Astrocyte of the hippocampus (primary cell): ENCODE measurements at regions not wholly inside any gene's neighbourhood (a gene's known extent, or its start where the extent isn't known, plus 50 kb on each side); places are given as distances from the start of the nearest gene placed in this dataset.

ENCODE experiments used
- DNase-seq: peaks from one replicate; pipeline ENCODE4 v3.0.0; 2011; ENCODE audit warnings: low read depth, low spot score

DNA sequence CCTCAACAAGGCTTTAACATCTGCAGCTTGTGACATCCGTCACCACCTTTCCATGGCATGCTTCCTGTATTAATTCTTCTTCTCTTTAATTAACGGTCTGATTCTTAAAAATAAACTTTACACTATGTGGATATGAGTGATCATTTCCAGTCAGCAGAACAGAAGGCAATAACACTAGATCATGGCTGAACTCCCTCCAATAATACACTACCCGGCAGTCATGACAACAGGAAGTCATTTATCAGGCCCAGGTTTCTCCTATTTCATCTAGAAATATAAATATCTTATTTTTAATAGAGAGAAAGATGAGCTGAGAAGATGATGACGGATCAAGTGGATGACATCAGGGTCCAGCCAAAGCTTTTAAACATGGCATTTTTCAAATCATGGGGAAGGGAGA, 792.2 kb downstream of the SLC4A3 start:
- no peak for DNase-seq

GRCh38 chr2:220420820-220421219, 793.4 kb downstream of the SLC4A3 start:
- DNase-seq, result no peak

DNA sequence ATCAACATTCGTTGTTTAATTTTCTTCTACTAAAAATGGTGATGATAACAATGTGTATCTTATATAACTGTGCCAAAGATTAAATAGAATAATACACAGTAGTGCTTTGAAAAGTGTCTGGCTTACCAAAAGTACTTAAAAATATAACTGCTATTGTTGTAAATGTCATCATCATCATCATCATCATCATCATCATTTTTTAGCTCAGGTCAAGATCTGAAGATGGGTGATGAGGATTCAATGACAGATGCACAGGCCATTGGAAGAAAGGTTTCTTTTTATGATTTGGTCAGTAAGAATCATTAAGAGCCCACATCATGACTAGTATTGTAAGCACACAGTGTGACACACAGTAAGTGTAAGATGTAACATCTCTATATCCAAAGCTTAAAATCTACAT, 795.2 kb downstream of the SLC4A3 start:
- DNase-seq, result no peak

DNA sequence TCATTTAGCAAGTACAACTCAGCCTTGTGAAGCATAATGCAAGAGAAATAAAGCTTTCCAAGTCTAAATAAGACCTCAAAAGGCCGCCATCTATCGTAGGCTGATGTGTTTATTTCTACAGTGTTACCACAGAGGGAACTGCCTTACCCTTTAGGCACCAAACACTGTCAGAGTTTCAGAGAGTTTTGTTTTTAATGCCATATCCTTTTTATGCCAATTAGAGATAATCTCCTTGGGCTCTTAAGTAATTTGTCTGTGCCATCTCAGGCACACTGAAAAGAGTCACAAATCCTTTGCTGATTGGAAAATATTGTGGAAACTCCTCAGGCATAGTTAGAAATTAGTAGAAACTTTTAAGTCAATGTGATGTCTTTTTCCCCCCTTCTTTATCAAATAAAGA, 797.1 kb downstream of the SLC4A3 start:
- DNase-seq, result no peak

- DNase-seq, result no peak
Measured at GRCh38 chr2:220432645-220433044, 805.2 kb downstream of the SLC4A3 start.

- no peak for DNase-seq
Measured at GRCh38 chr2:220433131-220433530, 805.7 kb downstream of the SLC4A3 start.

DNA sequence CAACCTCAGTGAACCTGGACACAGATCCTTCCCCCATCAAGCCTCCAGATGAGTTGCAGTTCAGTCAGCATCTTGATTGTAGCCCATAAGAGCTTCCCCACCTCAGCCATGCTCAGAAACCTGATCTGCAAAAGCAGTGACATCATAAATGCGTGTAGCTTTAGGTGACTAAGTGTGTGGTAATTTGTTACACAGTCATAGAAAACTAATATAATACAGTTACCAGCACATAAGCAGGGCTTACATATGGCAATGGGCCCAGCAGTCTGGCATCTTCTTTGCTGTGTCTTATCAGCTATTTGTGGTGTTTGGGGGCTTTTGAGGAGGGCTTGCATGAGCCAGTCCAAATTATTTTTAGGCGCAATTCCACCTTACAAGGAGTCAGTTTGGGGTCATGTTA, 807.0 kb downstream of the SLC4A3 start:
- DNase-seq, result peak; percentile 37

GRCh38 chr2:220437938-220438337, 810.5 kb downstream of the SLC4A3 start:
- no peak for DNase-seq

DNA sequence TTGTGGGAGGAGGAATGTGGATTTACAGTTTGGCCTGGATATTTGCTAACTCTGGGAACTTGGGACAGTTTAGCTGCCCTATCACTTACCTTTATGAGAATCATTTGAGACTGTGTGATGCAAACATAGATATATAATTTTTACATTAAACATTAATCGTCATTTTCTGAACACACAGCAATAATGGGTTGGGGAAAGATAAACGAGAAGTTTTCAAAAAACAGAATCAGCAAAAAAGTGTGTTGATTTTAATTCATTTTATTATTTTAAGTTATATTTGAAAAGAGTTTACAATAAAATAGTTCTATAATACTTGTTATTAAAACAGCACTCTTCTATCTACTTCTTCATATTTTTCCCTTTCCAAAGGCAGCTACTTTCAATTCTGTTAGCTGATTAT, 813.3 kb downstream of the SLC4A3 start:
- DNase-seq, result no peak

- DNase-seq, result no peak
Measured at GRCh38 chr2:220441404-220441803, 814.0 kb downstream of the SLC4A3 start.

DNA sequence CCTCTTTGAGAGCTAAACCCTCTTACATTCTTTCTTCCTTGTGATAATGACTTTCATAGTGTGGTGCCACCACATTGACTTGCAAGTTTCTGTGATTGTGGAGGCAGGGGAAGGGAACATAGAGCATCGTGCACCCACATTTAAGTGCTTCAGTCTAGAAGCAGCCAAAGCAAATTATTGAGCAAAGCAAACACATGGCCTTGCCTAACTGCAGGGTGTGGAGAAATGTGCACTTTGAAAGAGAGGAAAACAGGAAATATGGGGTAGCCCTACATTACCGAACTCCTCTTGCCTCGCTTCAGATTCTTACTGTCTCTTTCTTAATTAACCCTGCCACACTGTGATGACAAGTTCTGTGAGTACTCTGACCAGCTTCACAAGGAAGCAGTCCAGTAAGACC, 814.6 kb downstream of the SLC4A3 start:
- no peak for DNase-seq

GRCh38 chr2:220445429-220446105, 818.1 kb downstream of the SLC4A3 start:
- DNase-seq, result peak; percentile 44

DNA sequence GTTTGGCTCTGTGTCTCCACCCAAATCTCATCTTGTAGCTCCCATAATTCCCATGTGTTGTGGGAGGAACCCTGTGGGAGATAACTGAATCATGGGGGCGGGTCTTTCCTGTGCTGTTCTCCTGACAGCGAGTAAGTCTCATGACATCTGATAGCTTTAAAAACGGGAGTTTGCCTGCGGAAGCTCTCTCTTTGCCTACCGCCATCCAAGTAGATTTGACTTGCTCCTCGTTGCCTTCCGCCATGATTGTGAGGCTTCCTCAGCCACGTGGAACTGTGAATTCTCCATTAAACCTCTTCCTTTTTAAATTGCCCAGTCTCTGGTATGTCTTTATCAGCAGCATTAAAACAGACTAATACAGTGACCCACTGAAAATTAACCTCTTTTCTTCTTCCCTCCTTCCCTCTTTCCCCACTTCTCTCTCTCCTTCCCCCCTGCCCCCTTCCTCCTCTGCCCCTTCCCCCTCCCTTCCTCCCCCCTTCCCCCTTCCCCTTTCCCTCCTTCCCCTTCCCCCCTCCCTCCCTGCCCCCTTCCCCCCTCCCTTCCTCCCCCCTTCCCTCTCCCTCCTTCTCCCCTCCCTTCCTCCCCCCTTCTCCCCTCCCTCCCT, 818.8 kb downstream of the SLC4A3 start:
- no peak for DNase-seq

DNA sequence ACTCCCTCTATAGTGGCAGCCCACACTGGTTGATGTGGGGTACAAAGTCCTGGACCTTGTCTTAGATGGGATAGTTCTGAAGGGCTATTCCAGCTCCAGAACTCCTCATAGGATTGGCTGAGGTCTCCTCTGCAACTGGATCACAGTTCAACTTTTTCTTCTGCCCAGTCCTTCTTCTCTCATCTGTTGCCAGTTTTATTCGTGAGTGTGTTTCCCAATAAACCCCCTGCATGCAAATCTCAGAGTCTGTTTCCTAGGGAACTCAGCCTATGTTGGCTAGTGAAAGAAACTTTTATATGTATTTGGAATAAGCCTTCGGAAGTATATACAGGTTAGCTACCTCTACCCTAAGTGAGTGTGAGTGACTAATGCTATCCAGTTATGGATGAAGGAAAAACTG, 823.4 kb downstream of the SLC4A3 start:
- DNase-seq, result no peak

DNA sequence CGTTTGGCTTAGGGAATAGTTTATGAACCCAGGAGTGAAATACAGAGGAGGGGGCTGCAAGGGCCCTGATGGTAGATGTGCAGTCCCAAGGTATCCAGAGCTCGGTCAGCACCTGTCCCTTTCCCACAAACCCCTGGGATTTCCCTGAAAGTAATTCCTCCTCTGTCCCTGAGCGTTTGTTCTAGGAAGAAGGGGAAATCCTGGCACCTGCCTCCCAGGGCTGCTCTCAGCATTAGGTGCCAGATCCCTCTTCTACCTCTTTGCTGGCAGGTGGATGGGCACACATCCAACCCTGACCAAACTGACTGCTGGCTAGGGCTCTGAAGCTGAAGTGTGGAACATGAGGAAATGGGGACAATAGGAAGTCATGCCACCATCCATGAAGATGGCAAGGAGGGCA, 824.0 kb downstream of the SLC4A3 start:
- no peak for DNase-seq

DNA sequence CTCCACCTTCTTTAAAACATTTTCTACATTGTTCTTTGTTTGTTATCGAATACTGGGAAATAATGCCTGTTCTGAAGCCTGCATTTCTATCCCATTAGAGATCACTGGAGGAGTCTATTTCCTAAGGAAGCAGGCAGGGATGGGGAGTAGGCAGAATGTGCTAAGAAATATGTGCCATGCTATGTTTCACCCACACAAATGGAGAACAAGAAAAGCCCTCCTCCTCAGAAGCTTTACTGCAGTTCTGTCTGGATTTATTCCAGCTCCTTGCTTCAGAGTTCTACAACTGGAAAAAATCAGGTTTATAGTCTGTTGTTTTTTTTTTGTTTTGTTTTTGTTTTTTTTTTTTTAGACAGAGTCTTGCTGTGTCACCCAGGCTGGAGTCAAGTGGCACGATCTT, 825.1 kb downstream of the SLC4A3 start:
- no peak for DNase-seq

- DNase-seq, result no peak
Measured at GRCh38 chr2:220455351-220455990, 828.0 kb downstream of the SLC4A3 start.

- DNase-seq, result no peak
Measured at GRCh38 chr2:220458051-220458450, 830.6 kb downstream of the SLC4A3 start.

GRCh38 chr2:220460257-220460985, 833.0 kb downstream of the SLC4A3 start:
- no peak for DNase-seq

DNA sequence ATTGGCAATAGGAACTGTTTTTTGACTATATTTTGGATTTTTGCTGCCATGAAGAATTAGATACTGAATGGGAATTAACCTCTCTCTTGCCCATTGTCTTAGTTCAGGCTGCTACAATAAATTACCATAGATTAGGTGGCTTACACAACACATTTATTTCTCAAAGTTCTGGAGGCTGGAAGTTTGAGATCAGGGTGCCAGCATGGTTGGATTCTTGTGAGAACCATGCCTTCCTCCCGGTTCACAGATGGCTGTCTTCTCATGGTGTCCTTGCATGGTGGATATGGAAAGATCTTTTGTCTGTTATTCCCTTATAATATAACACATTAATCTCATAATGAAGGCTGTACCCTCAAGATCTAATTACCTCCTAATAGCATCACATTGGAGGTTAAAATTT, 836.4 kb downstream of the SLC4A3 start:
- DNase-seq, result no peak

DNA sequence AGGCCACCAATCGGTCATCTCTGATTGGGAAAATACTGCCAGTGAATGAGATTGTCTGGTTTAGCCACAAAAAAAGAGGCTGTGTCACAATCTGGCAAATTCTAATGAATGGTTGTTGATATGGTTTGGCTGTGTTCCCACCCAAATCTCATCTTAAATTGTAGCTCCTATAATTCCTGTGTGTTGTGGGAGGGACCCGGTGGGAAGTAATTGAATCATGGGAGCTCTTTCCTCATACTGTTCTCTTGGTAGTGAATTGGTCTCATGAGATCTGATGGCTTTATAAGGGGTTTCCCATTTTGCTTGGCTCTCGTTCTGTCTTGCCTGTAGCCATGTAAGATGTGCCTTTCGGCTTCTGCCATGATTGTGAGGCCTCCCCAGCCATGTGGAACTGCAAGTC, 838.3 kb downstream of the SLC4A3 start:
- no peak for DNase-seq

DNA sequence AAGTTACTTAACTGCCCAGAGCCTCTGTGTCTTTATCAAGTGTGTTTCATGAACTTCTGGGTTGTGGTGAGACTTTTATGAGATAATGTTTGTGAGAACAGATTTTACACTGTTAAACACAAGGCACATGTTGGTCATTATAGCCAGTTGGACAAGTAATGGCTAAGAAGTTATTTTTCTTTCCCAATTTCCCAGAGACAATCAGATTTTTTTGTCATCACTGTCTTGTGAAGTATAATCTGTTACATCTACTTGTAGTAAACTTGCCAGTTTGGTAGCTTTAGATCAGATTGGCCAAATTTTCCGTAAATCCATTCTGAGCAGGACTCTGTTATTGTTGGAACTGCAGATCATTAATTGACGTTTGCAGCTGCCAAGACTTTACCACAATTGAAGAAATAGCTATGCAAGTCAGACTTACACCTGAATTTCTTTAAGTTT, 838.8 kb downstream of the SLC4A3 start:
- peak; percentile 68 for DNase-seq

DNA sequence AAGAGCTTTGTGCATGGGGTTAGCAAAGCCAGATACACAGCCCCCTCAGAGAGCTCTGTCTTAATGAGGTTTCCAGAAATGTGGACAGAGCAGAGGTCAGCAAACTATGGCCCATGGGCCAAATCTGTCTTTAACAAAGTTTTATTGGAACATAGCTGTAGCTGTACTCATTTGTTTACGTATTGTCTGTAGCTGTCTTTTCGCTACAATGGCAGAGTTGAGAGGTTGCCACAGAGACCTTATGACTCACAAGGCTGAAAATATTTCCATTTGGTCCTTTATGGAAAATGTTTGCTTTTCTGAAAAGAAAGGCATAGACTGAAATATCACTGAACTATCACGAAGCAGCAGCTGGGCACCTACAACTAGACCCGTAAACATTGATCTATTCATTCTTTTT, 841.8 kb downstream of the SLC4A3 start:
- peak; percentile 65 for DNase-seq
